ENCODE measurements at regions not wholly inside any gene's neighbourhood (a gene's known extent, or its start where the extent isn't known, plus 50 kb on each side); places are given as distances from the start of the nearest gene placed in this dataset.

DNA sequence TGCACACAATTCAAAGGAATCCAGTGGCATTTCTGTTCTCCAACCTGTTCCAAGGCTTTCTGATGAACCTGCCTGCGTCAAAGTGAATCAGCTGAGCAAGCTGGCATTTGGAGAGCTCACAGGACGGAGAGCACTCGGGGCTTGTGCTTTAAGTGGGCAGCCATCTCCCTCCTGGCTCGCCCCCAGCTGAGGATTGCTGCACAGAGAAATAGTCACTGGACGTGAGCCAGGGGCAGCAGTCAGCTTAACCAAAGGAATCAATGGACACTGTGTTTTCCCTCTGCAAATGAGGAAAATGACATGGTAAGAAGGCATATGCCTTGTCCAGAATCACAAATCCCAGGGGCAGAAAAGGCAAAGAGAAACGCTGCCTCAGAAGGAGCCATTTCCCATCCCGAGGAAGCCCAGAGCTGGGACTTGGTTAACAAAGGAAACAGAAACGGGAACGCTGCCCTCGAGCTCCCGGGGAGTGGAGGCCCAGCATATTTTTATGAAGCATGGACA, 299.4 kb downstream of the ZSWIM6 start:
- no peak for TF ChIP-seq POLR2A (IDR thresholded peaks at IDR 0.05)
- TF ChIP-seq, protein P1, sequence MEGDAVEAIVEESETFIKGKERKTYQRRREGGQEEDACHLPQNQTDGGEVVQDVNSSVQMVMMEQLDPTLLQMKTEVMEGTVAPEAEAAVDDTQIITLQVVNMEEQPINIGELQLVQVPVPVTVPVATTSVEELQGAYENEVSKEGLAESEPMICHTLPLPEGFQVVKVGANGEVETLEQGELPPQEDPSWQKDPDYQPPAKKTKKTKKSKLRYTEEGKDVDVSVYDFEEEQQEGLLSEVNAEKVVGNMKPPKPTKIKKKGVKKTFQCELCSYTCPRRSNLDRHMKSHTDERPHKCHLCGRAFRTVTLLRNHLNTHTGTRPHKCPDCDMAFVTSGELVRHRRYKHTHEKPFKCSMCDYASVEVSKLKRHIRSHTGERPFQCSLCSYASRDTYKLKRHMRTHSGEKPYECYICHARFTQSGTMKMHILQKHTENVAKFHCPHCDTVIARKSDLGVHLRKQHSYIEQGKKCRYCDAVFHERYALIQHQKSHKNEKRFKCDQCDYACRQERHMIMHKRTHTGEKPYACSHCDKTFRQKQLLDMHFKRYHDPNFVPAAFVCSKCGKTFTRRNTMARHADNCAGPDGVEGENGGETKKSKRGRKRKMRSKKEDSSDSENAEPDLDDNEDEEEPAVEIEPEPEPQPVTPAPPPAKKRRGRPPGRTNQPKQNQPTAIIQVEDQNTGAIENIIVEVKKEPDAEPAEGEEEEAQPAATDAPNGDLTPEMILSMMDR (IDR thresholded peaks at IDR 0.05), result no peak
